ENCODE measurements at regions not wholly inside any gene's neighbourhood (a gene's known extent, or its start where the extent isn't known, plus 50 kb on each side); places are given as distances from the start of the nearest gene placed in this dataset.

GRCh38 chr12:18966954-18967353 lies 162.6 kb upstream of the PLEKHA5 start:
- no peak overlapping the region for H2AFZ ChIP-seq (ENCODE audit: low read depth, low read length, severe bottlenecking)
- no peaks in the 10 kb centered on the region for H3K27me3 ChIP-seq (ENCODE audit: low read length)
- TF ChIP-seq CTCF (IDR thresholded peaks at IDR 0.05; ENCODE audit: insufficient read depth, low read length, poor library complexity, severe bottlenecking) (no peak), EZH2phosphoT487 (conservative IDR thresholded peaks at IDR 0.05; ENCODE audit: low read length) (no peak)
- H3F3A ChIP-seq (ENCODE audit: insufficient read depth) = no peaks in the 10 kb centered on the region
- H3K36me3 ChIP-seq (ENCODE audit: low read length) = no peaks in the 10 kb centered on the region
- no peak overlapping the region for H3K4me2 ChIP-seq (ENCODE audit: low read depth, low read length, poor library complexity, severe bottlenecking)
- H3K9me3 ChIP-seq (ENCODE audit: insufficient read depth, low read length) = no peaks in the 10 kb centered on the region
- no peaks in the 10 kb centered on the region for H3K9me2 ChIP-seq (replicated peaks; ENCODE audit: insufficient read depth, low read length)
- H3K4me3 ChIP-seq (ENCODE audit: insufficient read depth, low read length, poor library complexity, severe bottlenecking) = no peak overlapping the region
- no peaks in the 10 kb centered on the region for H3K79me2 ChIP-seq (ENCODE audit: insufficient read depth, low read length)
- H4K20me1 ChIP-seq (ENCODE audit: low read depth, low read length) = no peaks in the 10 kb centered on the region
- H3K27ac ChIP-seq (ENCODE audit: low read depth, low read length) = no peak overlapping the region
- H3K9ac ChIP-seq (ENCODE audit: low read length) = no peak overlapping the region

- H3K79me2 ChIP-seq (ENCODE audit: insufficient read depth, low read length) = no peaks in the 10 kb centered on the region
- no peaks in the 10 kb centered on the region for H3F3A ChIP-seq (ENCODE audit: insufficient read depth)
- no peaks in the 10 kb centered on the region for H3K27me3 ChIP-seq (ENCODE audit: low read length)
- no peak overlapping the region for H3K4me2 ChIP-seq (ENCODE audit: low read depth, low read length, poor library complexity, severe bottlenecking)
- H3K4me3 ChIP-seq (ENCODE audit: insufficient read depth, low read length, poor library complexity, severe bottlenecking) = no peak overlapping the region
- no peak overlapping the region for H2AFZ ChIP-seq (ENCODE audit: low read depth, low read length, severe bottlenecking)
- H3K9me3 ChIP-seq (ENCODE audit: insufficient read depth, low read length) = no peaks in the 10 kb centered on the region
- TF ChIP-seq EZH2phosphoT487 (conservative IDR thresholded peaks at IDR 0.05; ENCODE audit: low read length) (no peak), CTCF (IDR thresholded peaks at IDR 0.05; ENCODE audit: insufficient read depth, low read length, poor library complexity, severe bottlenecking) (no peak)
- no peak overlapping the region for H3K9ac ChIP-seq (ENCODE audit: low read length)
- no peak overlapping the region for H3K27ac ChIP-seq (ENCODE audit: low read depth, low read length)
- no peaks in the 10 kb centered on the region for H4K20me1 ChIP-seq (ENCODE audit: low read depth, low read length)
- H3K9me2 ChIP-seq (replicated peaks; ENCODE audit: insufficient read depth, low read length) = no peaks in the 10 kb centered on the region
- no peaks in the 10 kb centered on the region for H3K36me3 ChIP-seq (ENCODE audit: low read length)
Measured at GRCh38 chr12:18967814-18968213, 161.7 kb upstream of the PLEKHA5 start.

GRCh38 chr12:18969512-18969911 lies 160.0 kb upstream of the PLEKHA5 start:
- no peak overlapping the region for H3K9ac ChIP-seq (ENCODE audit: low read length)
- TF ChIP-seq EZH2phosphoT487 (conservative IDR thresholded peaks at IDR 0.05; ENCODE audit: low read length) = no peak
- TF ChIP-seq CTCF (IDR thresholded peaks at IDR 0.05; ENCODE audit: insufficient read depth, low read length, poor library complexity, severe bottlenecking) = no peak
- no peaks in the 10 kb centered on the region for H3K9me2 ChIP-seq (replicated peaks; ENCODE audit: insufficient read depth, low read length)
- H3K4me3 ChIP-seq (ENCODE audit: insufficient read depth, low read length, poor library complexity, severe bottlenecking) = no peak overlapping the region
- no peaks in the 10 kb centered on the region for H3F3A ChIP-seq (ENCODE audit: insufficient read depth)
- no peaks in the 10 kb centered on the region for H3K36me3 ChIP-seq (ENCODE audit: low read length)
- no peaks in the 10 kb centered on the region for H4K20me1 ChIP-seq (ENCODE audit: low read depth, low read length)
- no peaks in the 10 kb centered on the region for H3K79me2 ChIP-seq (ENCODE audit: insufficient read depth, low read length)
- H3K4me2 ChIP-seq (ENCODE audit: low read depth, low read length, poor library complexity, severe bottlenecking) = no peak overlapping the region
- no peaks in the 10 kb centered on the region for H3K9me3 ChIP-seq (ENCODE audit: insufficient read depth, low read length)
- H3K27me3 ChIP-seq (ENCODE audit: low read length) = no peaks in the 10 kb centered on the region
- no peak overlapping the region for H3K27ac ChIP-seq (ENCODE audit: low read depth, low read length)
- H2AFZ ChIP-seq (ENCODE audit: low read depth, low read length, severe bottlenecking) = no peak overlapping the region

Measured in SU-DHL-6 (cell line).